ENCODE measurements at regions not wholly inside any gene's neighbourhood (a gene's known extent, or its start where the extent isn't known, plus 50 kb on each side); places are given as distances from the start of the nearest gene placed in this dataset.

DNA sequence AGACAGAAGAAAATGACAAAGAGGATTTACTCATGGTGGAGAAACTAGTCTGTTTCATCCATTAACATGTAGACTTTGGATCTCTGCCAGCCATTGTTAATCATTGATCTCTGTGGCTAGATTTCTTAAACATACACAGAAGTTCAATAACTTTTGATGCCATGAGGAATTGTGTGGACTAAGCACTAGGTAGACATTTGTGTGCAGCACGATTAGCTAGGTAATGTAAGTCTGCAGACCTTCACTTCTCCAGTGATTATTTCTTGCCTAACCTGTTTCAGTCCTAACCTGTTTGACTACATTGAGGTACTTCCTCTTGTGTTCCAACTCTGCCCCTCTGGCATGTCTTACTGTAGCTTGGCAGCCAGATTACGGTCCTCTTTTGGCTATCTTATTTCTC is 928.5 kb upstream of the ROBO1 start:
- DNase-seq (ENCODE audit: low read depth) = no peak
- no peak overlapping the region for H3K4me3 ChIP-seq (ENCODE audit: low read depth, low read length)
- TF ChIP-seq, protein P1, sequence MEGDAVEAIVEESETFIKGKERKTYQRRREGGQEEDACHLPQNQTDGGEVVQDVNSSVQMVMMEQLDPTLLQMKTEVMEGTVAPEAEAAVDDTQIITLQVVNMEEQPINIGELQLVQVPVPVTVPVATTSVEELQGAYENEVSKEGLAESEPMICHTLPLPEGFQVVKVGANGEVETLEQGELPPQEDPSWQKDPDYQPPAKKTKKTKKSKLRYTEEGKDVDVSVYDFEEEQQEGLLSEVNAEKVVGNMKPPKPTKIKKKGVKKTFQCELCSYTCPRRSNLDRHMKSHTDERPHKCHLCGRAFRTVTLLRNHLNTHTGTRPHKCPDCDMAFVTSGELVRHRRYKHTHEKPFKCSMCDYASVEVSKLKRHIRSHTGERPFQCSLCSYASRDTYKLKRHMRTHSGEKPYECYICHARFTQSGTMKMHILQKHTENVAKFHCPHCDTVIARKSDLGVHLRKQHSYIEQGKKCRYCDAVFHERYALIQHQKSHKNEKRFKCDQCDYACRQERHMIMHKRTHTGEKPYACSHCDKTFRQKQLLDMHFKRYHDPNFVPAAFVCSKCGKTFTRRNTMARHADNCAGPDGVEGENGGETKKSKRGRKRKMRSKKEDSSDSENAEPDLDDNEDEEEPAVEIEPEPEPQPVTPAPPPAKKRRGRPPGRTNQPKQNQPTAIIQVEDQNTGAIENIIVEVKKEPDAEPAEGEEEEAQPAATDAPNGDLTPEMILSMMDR (IDR thresholded peaks at IDR 0.05; ENCODE audit: insufficient read depth, low read length) = no peak

DNA sequence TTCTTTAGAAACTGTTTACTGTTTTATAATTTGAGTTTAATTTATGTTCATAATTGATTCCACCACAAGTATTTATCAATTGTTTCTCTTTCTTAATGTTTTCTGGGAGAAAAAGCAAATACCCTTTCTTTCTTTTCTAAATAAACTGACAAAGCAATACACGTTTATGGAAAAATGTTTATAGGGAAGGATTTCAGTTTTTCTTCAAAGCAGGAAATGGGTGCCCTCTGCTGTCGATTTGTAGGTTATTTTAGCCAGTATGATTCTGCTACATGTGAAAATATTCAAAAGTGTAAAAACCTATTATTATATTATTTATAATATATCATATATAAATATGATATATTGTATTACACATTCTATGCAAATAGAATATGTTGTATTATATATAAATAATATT is 921.0 kb upstream of the ROBO1 start:
- peak; percentile 25 for DNase-seq (ENCODE audit: low read depth)
- TF ChIP-seq, protein P1 (IDR thresholded peaks at IDR 0.05; ENCODE audit: insufficient read depth, low read length) = no peak
- no peak overlapping the region for H3K4me3 ChIP-seq (ENCODE audit: low read depth, low read length)

DNA sequence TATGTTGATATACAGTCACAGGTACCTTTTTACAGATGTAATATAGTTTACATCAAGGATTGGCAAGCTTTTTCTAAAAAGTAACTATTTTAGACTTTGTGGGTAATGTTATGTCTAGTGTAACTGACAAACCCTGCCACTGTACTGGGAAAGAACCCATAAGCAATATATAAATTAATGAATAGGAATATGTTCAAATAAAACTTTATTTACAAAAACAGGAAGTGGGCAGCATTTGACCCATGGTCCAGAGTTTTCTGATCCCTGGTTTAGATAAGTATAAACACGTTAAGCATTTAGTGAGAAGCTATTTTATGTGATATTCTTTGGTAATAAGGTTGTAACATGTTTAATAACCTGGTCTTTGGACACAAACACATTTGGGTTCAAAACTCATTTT is 915.2 kb upstream of the ROBO1 start:
- DNase-seq (ENCODE audit: low read depth) = no peak
- TF ChIP-seq, protein P1 (IDR thresholded peaks at IDR 0.05; ENCODE audit: insufficient read depth, low read length) = no peak
- H3K4me3 ChIP-seq (ENCODE audit: low read depth, low read length) = no peak overlapping the region

DNA sequence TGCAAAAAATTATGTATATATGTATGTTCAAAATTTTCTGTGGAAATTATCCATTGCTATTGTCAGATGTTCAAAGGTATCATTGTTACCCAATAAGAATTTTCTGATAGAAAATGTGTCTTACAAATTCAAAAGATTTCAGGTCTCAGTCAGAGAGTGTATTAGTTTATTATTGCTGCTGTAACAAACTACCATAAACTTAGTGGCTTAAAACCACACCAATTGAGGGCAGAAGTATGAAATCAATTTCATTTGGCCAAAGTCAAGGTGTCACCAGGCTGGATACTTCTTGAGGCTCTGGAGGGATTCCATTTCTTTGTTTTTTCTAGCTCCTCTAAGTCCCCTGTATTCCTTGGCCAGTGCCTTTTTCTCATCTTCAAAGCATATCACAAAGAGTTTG is 914.4 kb upstream of the ROBO1 start:
- no peak overlapping the region for H3K4me3 ChIP-seq (ENCODE audit: low read depth, low read length)
- DNase-seq (ENCODE audit: low read depth) = no peak
- TF ChIP-seq, protein P1 (IDR thresholded peaks at IDR 0.05; ENCODE audit: insufficient read depth, low read length) = no peak

DNA sequence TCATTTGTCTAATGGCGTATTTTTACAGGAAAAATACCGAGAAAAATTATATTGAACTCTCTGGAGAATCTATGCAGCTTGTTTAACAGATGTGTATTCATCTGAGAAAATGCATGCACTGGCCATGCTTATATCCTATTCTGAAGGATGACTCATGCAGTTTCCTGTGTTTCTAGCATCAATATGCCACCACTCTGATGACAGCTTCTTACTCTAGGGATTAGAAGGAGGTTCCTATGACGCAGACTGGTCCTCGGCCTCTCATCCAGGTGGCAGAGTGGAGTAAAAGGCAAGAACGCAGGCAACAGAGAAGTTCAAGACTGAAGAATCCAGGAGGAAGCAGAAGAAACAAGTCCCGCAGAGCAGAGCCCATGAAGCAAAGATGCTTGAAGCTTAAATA is 910.0 kb upstream of the ROBO1 start:
- TF ChIP-seq, protein P1 (IDR thresholded peaks at IDR 0.05; ENCODE audit: insufficient read depth, low read length) = no peak
- H3K4me3 ChIP-seq (ENCODE audit: low read depth, low read length) = no peak overlapping the region
- DNase-seq (ENCODE audit: low read depth) = no peak

DNA sequence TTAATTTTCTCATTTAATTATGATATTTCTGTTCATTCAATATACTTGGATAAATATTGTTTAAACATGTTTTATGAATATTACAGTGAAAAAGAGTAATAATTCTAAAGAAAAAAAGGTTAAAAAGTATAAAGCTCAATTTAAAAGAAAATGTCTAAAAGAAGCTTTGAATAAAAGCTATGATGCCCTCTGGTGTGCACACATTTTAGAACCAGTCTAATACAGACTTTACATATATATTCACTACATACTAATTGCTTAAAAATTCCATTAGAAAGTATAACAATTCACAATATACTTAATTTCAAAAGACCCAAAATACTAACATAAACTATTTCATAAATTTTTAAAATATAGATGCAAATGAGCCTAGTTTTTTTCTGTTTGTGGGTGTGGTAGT is 909.1 kb upstream of the ROBO1 start:
- TF ChIP-seq, protein P1 (IDR thresholded peaks at IDR 0.05; ENCODE audit: insufficient read depth, low read length) = no peak
- H3K4me3 ChIP-seq (ENCODE audit: low read depth, low read length) = no peak overlapping the region
- DNase-seq (ENCODE audit: low read depth) = no peak

DNA sequence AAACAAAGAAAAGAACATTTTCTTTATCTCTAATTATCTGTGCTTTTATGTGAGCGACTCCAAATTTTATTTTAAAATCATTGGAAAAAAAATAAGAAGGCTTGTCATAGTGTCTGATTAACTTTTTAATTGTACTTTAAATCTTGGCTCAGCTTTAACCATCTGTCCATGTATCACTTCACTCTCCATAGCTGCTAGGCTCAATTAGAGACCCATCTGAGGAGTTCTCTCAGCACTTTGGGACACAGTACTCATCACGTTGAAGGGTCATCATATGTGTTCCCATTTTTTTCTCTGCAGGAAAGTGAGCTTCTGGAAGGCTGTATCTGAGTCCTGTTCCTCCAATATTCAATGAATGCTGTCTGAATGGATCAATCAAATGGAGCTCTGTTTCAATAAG is 908.5 kb upstream of the ROBO1 start:
- no peak for DNase-seq (ENCODE audit: low read depth)
- no peak overlapping the region for H3K4me3 ChIP-seq (ENCODE audit: low read depth, low read length)
- TF ChIP-seq, protein P1 (IDR thresholded peaks at IDR 0.05; ENCODE audit: insufficient read depth, low read length) = no peak
